ENCODE measurements at regions not wholly inside any gene's neighbourhood (a gene's known extent, or its start where the extent isn't known, plus 50 kb on each side); places are given as distances from the start of the nearest gene placed in this dataset.

GRCh38 chr11:87662287-87662686, 513.0 kb downstream of the RAB38 start:
- Histone ChIP-seq H3K27ac (no peak overlapping the region), H3K4me3 (ENCODE audit: low read depth, low read length) (no peak overlapping the region), H3K36me3 (replicated peaks) (no peaks in the 10 kb centered on the region), H3K27me3 (replicated peaks) (no peaks in the 10 kb centered on the region)
- in situ Hi-C loops (cut with HindIII; ENCODE audit: low pct_ligation_motif_present, low sequenced_read_pairs): no loop called here
- DNase-seq: no peak
- TF ChIP-seq, protein P1, sequence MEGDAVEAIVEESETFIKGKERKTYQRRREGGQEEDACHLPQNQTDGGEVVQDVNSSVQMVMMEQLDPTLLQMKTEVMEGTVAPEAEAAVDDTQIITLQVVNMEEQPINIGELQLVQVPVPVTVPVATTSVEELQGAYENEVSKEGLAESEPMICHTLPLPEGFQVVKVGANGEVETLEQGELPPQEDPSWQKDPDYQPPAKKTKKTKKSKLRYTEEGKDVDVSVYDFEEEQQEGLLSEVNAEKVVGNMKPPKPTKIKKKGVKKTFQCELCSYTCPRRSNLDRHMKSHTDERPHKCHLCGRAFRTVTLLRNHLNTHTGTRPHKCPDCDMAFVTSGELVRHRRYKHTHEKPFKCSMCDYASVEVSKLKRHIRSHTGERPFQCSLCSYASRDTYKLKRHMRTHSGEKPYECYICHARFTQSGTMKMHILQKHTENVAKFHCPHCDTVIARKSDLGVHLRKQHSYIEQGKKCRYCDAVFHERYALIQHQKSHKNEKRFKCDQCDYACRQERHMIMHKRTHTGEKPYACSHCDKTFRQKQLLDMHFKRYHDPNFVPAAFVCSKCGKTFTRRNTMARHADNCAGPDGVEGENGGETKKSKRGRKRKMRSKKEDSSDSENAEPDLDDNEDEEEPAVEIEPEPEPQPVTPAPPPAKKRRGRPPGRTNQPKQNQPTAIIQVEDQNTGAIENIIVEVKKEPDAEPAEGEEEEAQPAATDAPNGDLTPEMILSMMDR (IDR thresholded peaks at IDR 0.05; ENCODE audit: low read depth, low read length, missing control alignments): no peak

DNA sequence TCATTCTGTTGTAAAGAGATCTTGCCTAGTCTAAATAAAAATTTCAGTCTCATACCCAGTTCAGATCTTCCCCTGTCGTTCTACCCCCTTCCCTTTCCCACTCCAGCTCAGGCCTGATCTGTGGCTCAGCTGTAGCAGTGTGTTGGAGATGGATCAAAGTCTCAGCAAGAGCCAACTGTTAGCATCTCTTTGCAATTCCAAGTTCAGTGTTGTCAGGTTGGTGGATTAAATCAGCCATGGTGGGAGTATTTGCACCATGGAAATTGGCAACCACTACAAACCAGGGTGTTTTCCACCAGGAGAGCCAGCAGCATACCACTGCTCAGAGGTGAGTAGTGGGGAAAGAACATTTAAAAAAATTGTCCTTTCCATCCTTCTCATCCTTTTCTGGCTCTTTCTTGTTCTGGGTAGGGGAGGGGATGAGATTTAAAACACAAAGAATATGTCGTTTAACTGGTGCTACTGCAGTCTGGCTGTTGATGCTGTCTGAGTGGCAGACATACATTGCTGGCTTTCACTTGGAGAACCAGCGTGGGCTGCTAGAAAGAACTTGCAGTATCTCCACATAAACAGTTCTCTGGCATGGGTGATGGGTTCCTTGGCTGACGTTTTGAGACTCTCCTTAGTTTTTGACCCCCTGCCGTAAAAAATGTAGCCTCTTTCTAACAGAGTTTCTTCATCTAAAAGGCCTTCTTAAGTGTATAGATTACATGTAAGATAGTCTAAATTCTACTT, 514.1 kb downstream of the RAB38 start:
- Histone ChIP-seq H3K4me3 (ENCODE audit: low read depth, low read length) (no peak overlapping the region), H3K27ac (no peak overlapping the region), H3K36me3 (replicated peaks) (no peaks in the 10 kb centered on the region), H3K27me3 (replicated peaks) (no peaks in the 10 kb centered on the region)
- TF ChIP-seq, protein P1 (IDR thresholded peaks at IDR 0.05; ENCODE audit: low read depth, low read length, missing control alignments): no peak
- in situ Hi-C loops (cut with HindIII; ENCODE audit: low pct_ligation_motif_present, low sequenced_read_pairs): no loop called here
- no peak for DNase-seq

- H3K36me3 ChIP-seq (replicated peaks): no peaks in the 10 kb centered on the region
- no peak for DNase-seq
- no peak overlapping the region for H3K27ac ChIP-seq
- H3K27me3 ChIP-seq (replicated peaks): no peaks in the 10 kb centered on the region
- in situ Hi-C loops (cut with HindIII; ENCODE audit: low pct_ligation_motif_present, low sequenced_read_pairs): no loop called here
- no peak overlapping the region for H3K4me3 ChIP-seq (ENCODE audit: low read depth, low read length)
- TF ChIP-seq, protein P1 (IDR thresholded peaks at IDR 0.05; ENCODE audit: low read depth, low read length, missing control alignments): no peak
These were observed 515.4 kb downstream of the RAB38 start for GRCh38 chr11:87659807-87660206.

GRCh38 chr11:87645626-87646025, 529.6 kb downstream of the RAB38 start:
- in situ Hi-C loops (cut with HindIII; ENCODE audit: low pct_ligation_motif_present, low sequenced_read_pairs): no loop called here
- Histone ChIP-seq H3K27me3 (replicated peaks) (no peaks in the 10 kb centered on the region), H3K4me3 (ENCODE audit: low read depth, low read length) (no peak overlapping the region), H3K27ac (no peak overlapping the region), H3K36me3 (replicated peaks) (no peaks in the 10 kb centered on the region)
- no peak for DNase-seq
- TF ChIP-seq, protein P1 (IDR thresholded peaks at IDR 0.05; ENCODE audit: low read depth, low read length, missing control alignments): no peak

DNA sequence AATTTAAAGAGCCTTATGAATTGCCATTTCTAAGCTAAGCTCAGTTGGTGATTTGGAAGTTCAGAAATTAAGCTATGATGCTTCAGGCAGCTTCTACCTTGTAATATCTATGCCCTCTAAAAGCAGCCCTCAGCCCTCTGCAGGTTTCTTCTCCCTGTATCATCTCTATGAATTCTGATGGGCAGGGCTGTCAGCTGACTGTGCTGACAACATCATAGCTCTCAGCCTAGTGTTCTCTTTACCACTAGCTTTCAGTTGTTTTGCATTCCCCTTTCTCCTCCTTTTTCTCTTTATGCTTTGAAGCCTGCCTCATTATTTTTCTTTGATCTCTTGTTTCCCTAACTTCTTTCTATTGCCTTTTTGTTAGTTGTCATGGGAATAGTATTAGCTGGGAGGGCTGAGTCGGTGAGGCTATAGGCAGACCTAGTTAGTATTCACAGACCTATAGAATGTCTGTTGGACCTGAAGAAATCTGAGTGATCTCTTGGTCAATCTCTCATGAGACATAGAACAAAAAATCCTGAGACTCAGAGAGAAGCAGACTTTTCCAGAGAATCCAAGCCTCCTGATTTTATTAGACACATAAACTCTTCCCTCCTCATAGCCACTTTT, 535.4 kb downstream of the RAB38 start:
- in situ Hi-C loops (cut with HindIII; ENCODE audit: low pct_ligation_motif_present, low sequenced_read_pairs): no loop called here
- Histone ChIP-seq H3K27me3 (replicated peaks) (no peaks in the 10 kb centered on the region), H3K27ac (no peak overlapping the region), H3K4me3 (ENCODE audit: low read depth, low read length) (no peak overlapping the region), H3K36me3 (replicated peaks) (no peaks in the 10 kb centered on the region)
- TF ChIP-seq, protein P1 (IDR thresholded peaks at IDR 0.05; ENCODE audit: low read depth, low read length, missing control alignments): no peak
- DNase-seq: no peak
